GM23248 (cell line): ENCODE measurements at regions not wholly inside any gene's neighbourhood (a gene's known extent, or its start where the extent isn't known, plus 50 kb on each side); places are given as distances from the start of the nearest gene placed in this dataset.

Experiments used
- DNase-seq: peaks from one replicate; pipeline ENCODE4 v3.0.0-alpha.2; 2015
- H2AFZ ChIP-seq: fragments of 200-600 bp; sonication (generic); 2 replicates; pipeline ENCODE4 v1.6.1; 2016; ENCODE audit warnings: antibody characterized with exemption
- H3F3A ChIP-seq: fragments of 200-600 bp; sonication (generic); 2 replicates; pipeline ENCODE4 v1.6.1; 2016; ENCODE audit warnings: mild to moderate bottlenecking, antibody characterized with exemption, mixed run types; ENCODE audit not compliant: insufficient read depth
- H3K27ac ChIP-seq: fragments of 200-600 bp; sonication (generic); 2 replicates; pipeline ENCODE4 v1.5.1; 2016; ENCODE audit warnings: mild to moderate bottlenecking
- H3K27me3 ChIP-seq: fragments of 200-600 bp; sonication (generic); replicated peaks from 2 replicates; pipeline ENCODE4 v1.6.1; 2016; ENCODE audit warnings: mild to moderate bottlenecking; ENCODE audit not compliant: insufficient read depth
- H3K36me3 ChIP-seq: fragments of 200-600 bp; sonication (generic); 2 replicates; pipeline ENCODE4 v1.6.1; 2016; ENCODE audit warnings: low read depth, mild to moderate bottlenecking
- H3K4me1 ChIP-seq: fragments of 200-600 bp; sonication (generic); 2 replicates; pipeline ENCODE4 v1.6.1; 2016; ENCODE audit warnings: mild to moderate bottlenecking; ENCODE audit not compliant: insufficient read depth
- H3K4me2 ChIP-seq: fragments of 200-600 bp; sonication (generic); one replicate; pipeline ENCODE4 v1.6.1; 2016; ENCODE audit warnings: mild to moderate bottlenecking; ENCODE audit not compliant: unreplicated experiment
- H3K4me3 ChIP-seq: fragments of 200-600 bp; sonication (generic); 2 replicates; pipeline ENCODE4 v1.5.1; 2016; ENCODE audit warnings: mild to moderate bottlenecking
- H3K79me2 ChIP-seq: fragments of 200-600 bp; sonication (generic); 2 replicates; pipeline ENCODE4 v1.6.1; 2016; ENCODE audit warnings: mild to moderate bottlenecking; ENCODE audit not compliant: insufficient read depth
- H3K9ac ChIP-seq: fragments of 200-600 bp; sonication (generic); 2 replicates; pipeline ENCODE4 v1.6.1; 2016; ENCODE audit warnings: mild to moderate bottlenecking
- H3K9me2 ChIP-seq: fragments of 200-600 bp; sonication (generic); 2 replicates; pipeline ENCODE4 v1.6.1; 2016; ENCODE audit warnings: mixed run types, mild to moderate bottlenecking, moderate library complexity; ENCODE audit not compliant: insufficient read depth
- H3K9me3 ChIP-seq: fragments of 200-600 bp; sonication (generic); one replicate; pipeline ENCODE4 v1.6.1; 2017; ENCODE audit warnings: low read depth
- H4K20me1 ChIP-seq: fragments of 200-600 bp; sonication (generic); 2 replicates; pipeline ENCODE4 v1.6.0; 2016; ENCODE audit not compliant: insufficient read depth
- EZH2 ChIP-seq: fragments of 200-600 bp; sonication (generic); IDR thresholded peaks from 2 replicates; pipeline ENCODE4 v1.6.1; 2018; ENCODE audit warnings: antibody characterized with exemption, mild to moderate bottlenecking; ENCODE audit not compliant: insufficient read depth, poor library complexity, severe bottlenecking
- EZH2phosphoT487 ChIP-seq: fragments of 200-600 bp; sonication (generic); IDR thresholded peaks from 2 replicates; pipeline ENCODE4 v1.6.1; 2018; ENCODE audit warnings: antibody characterized with exemption, moderate library complexity, mild to moderate bottlenecking, low read depth; ENCODE audit not compliant: insufficient read depth
- WGBS, 2 experiments: methylation state at CpG; one replicate each; pipeline ENCODE4 v1.1.6; 2015 to 2017; ENCODE audit warnings: low lambda C conversion rate in 2 of 2, low coverage in 1 of 2; ENCODE audit errors: missing lambda C conversion rate in 2 of 2; 5-methylcytosine and 5-hydroxymethylcytosine counted together
- in situ Hi-C: fragments of 300-500 bp; cut with MboI; formaldehyde crosslinking; loops from 2 replicates; pipeline ENCODE4 v1.15.0; 2020

- WGBS, 2 experiments = 47 to 71% methylated on average over 1 of the region's 1 CpG
- TF ChIP-seq EZH2phosphoT487 (no peak), EZH2 (no peak)
- DNase-seq = no peak
- Histone ChIP-seq H3K9ac (no peak overlapping the region), H3K4me1 (no peaks in the 10 kb centered on the region), H3K9me3 (no peaks in the 10 kb centered on the region), H2AFZ (no peak overlapping the region), H3K36me3 (no peaks in the 10 kb centered on the region), H3F3A (no peaks in the 10 kb centered on the region), H4K20me1 (no peaks in the 10 kb centered on the region), H3K79me2 (no peaks in the 10 kb centered on the region), H3K27me3 (no peaks in the 10 kb centered on the region), H3K4me2 (no peak overlapping the region), H3K4me3 (no peak overlapping the region), H3K9me2 (no peaks in the 10 kb centered on the region), H3K27ac (no peak overlapping the region)
- in situ Hi-C loops = no loop called here
These were observed 686.4 kb downstream of the HTR1B start for GRCh38 chr6:76776876-76777275.

- WGBS, 2 experiments = 20 to 24% methylated on average over 6 of the region's 6 CpGs
- H2AFZ ChIP-seq = no peak overlapping the region
- no peaks in the 10 kb centered on the region for H3K9me3 ChIP-seq
- H3F3A ChIP-seq = no peaks in the 10 kb centered on the region
- no peaks in the 10 kb centered on the region for H3K9me2 ChIP-seq
- no peak for DNase-seq
- H3K79me2 ChIP-seq = no peaks in the 10 kb centered on the region
- H3K9ac ChIP-seq = no peak overlapping the region
- no peak overlapping the region for H3K27ac ChIP-seq
- H3K4me3 ChIP-seq = no peak overlapping the region
- H3K4me1 ChIP-seq = no peaks in the 10 kb centered on the region
- no peaks in the 10 kb centered on the region for H3K36me3 ChIP-seq
- in situ Hi-C loops = no loop called here
- no peaks in the 10 kb centered on the region for H4K20me1 ChIP-seq
- no peaks in the 10 kb centered on the region for H3K27me3 ChIP-seq
- TF ChIP-seq EZH2phosphoT487 (no peak), EZH2 (no peak)
- no peak overlapping the region for H3K4me2 ChIP-seq
These were observed 688.4 kb downstream of the HTR1B start for GRCh38 chr6:76774781-76775384.

- H3K79me2 ChIP-seq = no peaks in the 10 kb centered on the region
- in situ Hi-C loops = no loop called here
- H3K4me1 ChIP-seq = no peaks in the 10 kb centered on the region
- H3K4me3 ChIP-seq = no peak overlapping the region
- H3K36me3 ChIP-seq = no peaks in the 10 kb centered on the region
- WGBS, 2 experiments = 8 to 12% methylated on average over 2 of the region's 2 CpGs
- no peak for DNase-seq
- H3K9ac ChIP-seq = no peak overlapping the region
- H3K27ac ChIP-seq = no peak overlapping the region
- no peak for TF ChIP-seq EZH2phosphoT487
- no peak for TF ChIP-seq EZH2
- no peak overlapping the region for H2AFZ ChIP-seq
- H4K20me1 ChIP-seq = no peaks in the 10 kb centered on the region
- H3K4me2 ChIP-seq = no peak overlapping the region
- no peaks in the 10 kb centered on the region for H3K27me3 ChIP-seq
- no peaks in the 10 kb centered on the region for H3K9me2 ChIP-seq
- no peaks in the 10 kb centered on the region for H3K9me3 ChIP-seq
- no peaks in the 10 kb centered on the region for H3F3A ChIP-seq
These were observed 690.3 kb downstream of the HTR1B start for GRCh38 chr6:76772951-76773350.

GRCh38 chr6:76771059-76771634, 692.1 kb downstream of the HTR1B start:
- 49 to 51% methylated on average over 2 of the region's 2 CpGs for WGBS, 2 experiments

More at GRCh38 chr6:76771059-76771634, 692.1 kb downstream of the HTR1B start:
- Histone ChIP-seq H3K27me3 (no peaks in the 10 kb centered on the region), H3K79me2 (no peaks in the 10 kb centered on the region), H4K20me1 (no peaks in the 10 kb centered on the region), H3K4me1 (no peaks in the 10 kb centered on the region), H3K9ac (no peak overlapping the region), H3K36me3 (no peaks in the 10 kb centered on the region), H3K4me2 (no peak overlapping the region), H2AFZ (no peak overlapping the region), H3K9me2 (no peaks in the 10 kb centered on the region), H3F3A (no peaks in the 10 kb centered on the region), H3K9me3 (no peaks in the 10 kb centered on the region), H3K27ac (no peak overlapping the region), H3K4me3 (no peak overlapping the region)
- TF ChIP-seq EZH2 = no peak
- no peak for TF ChIP-seq EZH2phosphoT487
- in situ Hi-C loops = no loop called here
- DNase-seq = no peak
